Neural progenitor cell (in vitro differentiated cells): ENCODE measurements at regions not wholly inside any gene's neighbourhood (a gene's known extent, or its start where the extent isn't known, plus 50 kb on each side); places are given as distances from the start of the nearest gene placed in this dataset.
"Not testable (repeated sequence)": the region's sequence is repeated elsewhere in the genome, so short reads cannot be mapped to it uniquely, and the experiment has no call there.

Experiments
- DNase-seq: peaks from one replicate; pipeline ENCODE4 v3.0.0-alpha.2; 2016; ENCODE audit warnings: low spot score
- H2AFZ ChIP-seq: fragments of 200-600 bp; sonication (generic); replicated peaks from 2 replicates; pipeline ENCODE4 v1.6.1; 2016; ENCODE audit warnings: antibody characterized with exemption
- H3F3A ChIP-seq: fragments of 200-600 bp; sonication (generic); 2 replicates; pipeline ENCODE4 v1.6.1; 2016; ENCODE audit warnings: antibody characterized with exemption, low read depth
- H3K27ac ChIP-seq: fragments of 200-600 bp; sonication (generic); 2 replicates; pipeline ENCODE4 v1.5.1; 2016; ENCODE audit warnings: mild to moderate bottlenecking
- H3K27me3 ChIP-seq: fragments of 200-600 bp; sonication (generic); 2 replicates; pipeline ENCODE4 v1.6.1; 2016; ENCODE audit warnings: mild to moderate bottlenecking, moderate library complexity
- H3K36me3 ChIP-seq: fragments of 200-600 bp; sonication (generic); 2 replicates; pipeline ENCODE4 v1.5.1; 2016
- H3K4me1 ChIP-seq: fragments of 200-600 bp; sonication (generic); 2 replicates; pipeline ENCODE4 v1.6.1; 2016; ENCODE audit warnings: mixed run types
- H3K4me2 ChIP-seq: fragments of 200-600 bp; sonication (generic); 2 replicates; pipeline ENCODE4 v1.6.1; 2016
- H3K4me3 ChIP-seq: fragments of 200-600 bp; sonication (generic); 2 replicates; pipeline ENCODE4 v1.5.1; 2016
- H3K79me2 ChIP-seq: fragments of 200-600 bp; sonication (generic); 2 replicates; pipeline ENCODE4 v1.6.1; 2016; ENCODE audit warnings: low read depth
- H3K9ac ChIP-seq: fragments of 200-600 bp; sonication (generic); 2 replicates; pipeline ENCODE4 v1.6.1; 2016
- H3K9me3 ChIP-seq: fragments of 200-600 bp; sonication (generic); 2 replicates; pipeline ENCODE4 v1.5.1; 2016; ENCODE audit warnings: low read depth
- H4K20me1 ChIP-seq: fragments of 200-600 bp; sonication (generic); 2 replicates; pipeline ENCODE4 v1.6.1; 2016; ENCODE audit warnings: low read depth
- H3K27ac Mint-ChIP-seq: 3 replicates; pipeline ENCODE4 v1.8.0; 2021; ENCODE audit warnings: mixed read lengths
- H3K27me3 Mint-ChIP-seq: 2 replicates; pipeline ENCODE4 v1.8.0; 2022; ENCODE audit warnings: low read depth, mild to moderate bottlenecking, inconsistent platforms, moderate library complexity, mixed read lengths; ENCODE audit not compliant: insufficient read depth
- H3K36me3 Mint-ChIP-seq: 3 replicates; pipeline ENCODE4 v1.8.0; 2021; ENCODE audit warnings: mixed read lengths
- H3K4me1 Mint-ChIP-seq: 3 replicates; pipeline ENCODE4 v1.8.0; 2021; ENCODE audit warnings: mixed read lengths
- H3K4me3 Mint-ChIP-seq: 3 replicates; pipeline ENCODE4 v1.8.0; 2021; ENCODE audit warnings: mild to moderate bottlenecking, moderate library complexity, mixed read lengths
- H3K9me3 Mint-ChIP-seq: 3 replicates; pipeline ENCODE4 v1.8.0; 2020; ENCODE audit warnings: mixed read lengths
- CTCF ChIP-seq: fragments of 200-600 bp; sonication (generic); IDR thresholded peaks from 2 replicates; pipeline ENCODE4 v1.5.1; 2017; ENCODE audit warnings: antibody characterized with exemption, mild to moderate bottlenecking
- EZH2 ChIP-seq: fragments of 200-600 bp; sonication (generic); IDR thresholded peaks from 2 replicates; pipeline ENCODE4 v1.6.1; 2017; ENCODE audit warnings: antibody characterized with exemption, mild to moderate bottlenecking, moderate library complexity
- EZH2phosphoT487 ChIP-seq: fragments of 200-600 bp; sonication (generic); IDR thresholded peaks from 2 replicates; pipeline ENCODE4 v1.6.1; 2017; ENCODE audit warnings: antibody characterized with exemption

- Histone ChIP-seq H3K27ac (no peak overlapping the region), H3K79me2 (no peaks in the 10 kb centered on the region), H3K9me3 (no peaks in the 10 kb centered on the region), H3K4me2 (no peak overlapping the region), H3K4me3 (no peak overlapping the region), H4K20me1 (peaks cover 6% of the 10 kb centered on the region), H3K27me3 (no peaks in the 10 kb centered on the region), H3K4me1 (peaks cover 17% of the 10 kb centered on the region), H3F3A (peaks cover 15% of the 10 kb centered on the region), H2AFZ (no peak overlapping the region), H3K36me3 (no peaks in the 10 kb centered on the region), H3K9ac (no peak overlapping the region)
- Mint-ChIP-seq H3K36me3 (no peaks in the 10 kb centered on the region), H3K9me3 (no peaks in the 10 kb centered on the region), H3K27me3 (peaks cover 13% of the 10 kb centered on the region), H3K27ac (no peak overlapping the region), H3K4me1 (peaks cover 18% of the 10 kb centered on the region), H3K4me3 (no peak overlapping the region)
- no peak for DNase-seq
- TF ChIP-seq EZH2phosphoT487 (no peak), CTCF (no peak), EZH2 (no peak)
Observed at GRCh38 chr7:68785036-68785435, 813.2 kb upstream of the AUTS2 start.

- Mint-ChIP-seq H3K27ac (no peak overlapping the region), H3K4me1 (peaks cover 18% of the 10 kb centered on the region), H3K27me3 (peaks cover 13% of the 10 kb centered on the region), H3K9me3 (peaks cover 2% of the 10 kb centered on the region), H3K36me3 (no peaks in the 10 kb centered on the region), H3K4me3 (no peak overlapping the region)
- H3K27ac ChIP-seq, result no peak overlapping the region
- H3K4me3 ChIP-seq, result no peak overlapping the region
- H3K4me1 ChIP-seq, result peaks cover 17% of the 10 kb centered on the region
- H3K9ac ChIP-seq, result no peak overlapping the region
- no peaks in the 10 kb centered on the region for H3K27me3 ChIP-seq
- peaks cover 15% of the 10 kb centered on the region for H3F3A ChIP-seq
- H3K4me2 ChIP-seq, result peak overlapping the region; percentile 48
- H2AFZ ChIP-seq, result no peak overlapping the region
- H4K20me1 ChIP-seq, result peaks cover 6% of the 10 kb centered on the region
- no peaks in the 10 kb centered on the region for H3K79me2 ChIP-seq
- no peaks in the 10 kb centered on the region for H3K36me3 ChIP-seq
- no peaks in the 10 kb centered on the region for H3K9me3 ChIP-seq
- DNase-seq, result peak; percentile 72
- TF ChIP-seq EZH2, result no peak
- TF ChIP-seq EZH2phosphoT487, result no peak
- no peak for TF ChIP-seq CTCF
Observed at GRCh38 chr7:68787566-68787965, 810.7 kb upstream of the AUTS2 start.

- not testable (repeated sequence) for H3K36me3 ChIP-seq, H3K27me3 ChIP-seq, H2AFZ ChIP-seq, H3K9me3 Mint-ChIP-seq, H3K27ac Mint-ChIP-seq, H3K9me3 ChIP-seq, H3K4me2 ChIP-seq, H4K20me1 ChIP-seq, H3K4me3 Mint-ChIP-seq, H3K4me3 ChIP-seq, H3K36me3 Mint-ChIP-seq, H3K27ac ChIP-seq, H3K79me2 ChIP-seq, H3K9ac ChIP-seq, DNase-seq
- peaks cover 13% of the 10 kb centered on the region for H3K27me3 Mint-ChIP-seq
- Histone ChIP-seq H3K4me1 (peaks cover 13% of the 10 kb centered on the region), H3F3A (peaks cover 15% of the 10 kb centered on the region)
- peaks cover 18% of the 10 kb centered on the region for H3K4me1 Mint-ChIP-seq
Observed at GRCh38 chr7:68788529-68788928, 809.7 kb upstream of the AUTS2 start.

GRCh38 chr7:68789597-68789996 is 808.7 kb upstream of the AUTS2 start:
- Mint-ChIP-seq H3K4me1 (peaks cover 14% of the 10 kb centered on the region), H3K36me3 (no peaks in the 10 kb centered on the region), H3K27me3 (peaks cover 11% of the 10 kb centered on the region), H3K27ac (no peak overlapping the region), H3K4me3 (no peak overlapping the region), H3K9me3 (peaks cover 7% of the 10 kb centered on the region)
- no peaks in the 10 kb centered on the region for H3K9me3 ChIP-seq
- H3K79me2 ChIP-seq, result no peaks in the 10 kb centered on the region
- no peak overlapping the region for H3K9ac ChIP-seq
- H3K4me3 ChIP-seq, result no peak overlapping the region
- DNase-seq, result no peak
- no peak for TF ChIP-seq EZH2
- no peak for TF ChIP-seq EZH2phosphoT487
- TF ChIP-seq CTCF, result no peak
- H3F3A ChIP-seq, result peaks cover 15% of the 10 kb centered on the region
- peaks cover 13% of the 10 kb centered on the region for H3K4me1 ChIP-seq
- H3K36me3 ChIP-seq, result no peaks in the 10 kb centered on the region
- no peaks in the 10 kb centered on the region for H3K27me3 ChIP-seq
- no peak overlapping the region for H3K27ac ChIP-seq
- no peak overlapping the region for H3K4me2 ChIP-seq
- H2AFZ ChIP-seq, result no peak overlapping the region
- H4K20me1 ChIP-seq, result peaks cover 6% of the 10 kb centered on the region
